NT2/D1 (cell line): ENCODE measurements at regions not wholly inside any gene's neighbourhood (a gene's known extent, or its start where the extent isn't known, plus 50 kb on each side); places are given as distances from the start of the nearest gene placed in this dataset.

Source experiments
- DNase-seq: peaks from one replicate; pipeline ENCODE4 v3.0.0-alpha.2; 2011; ENCODE audit warnings: low read depth, low spot score
- H3K27me3 ChIP-seq: 2 replicates; pipeline ENCODE4 v1.6.0; 2011; ENCODE audit warnings: mild to moderate bottlenecking; ENCODE audit not compliant: insufficient read length, insufficient read depth
- H3K36me3 ChIP-seq: 2 replicates; pipeline ENCODE4 v1.6.1; 2011; ENCODE audit warnings: mild to moderate bottlenecking, low read length, mixed read lengths; ENCODE audit not compliant: insufficient read depth, insufficient read length
- H3K4me1 ChIP-seq: 2 replicates; pipeline ENCODE4 v1.5.1; 2011; ENCODE audit not compliant: insufficient read depth, insufficient read length
- H3K4me3 ChIP-seq: 2 replicates; pipeline ENCODE4 v1.5.1; 2011; ENCODE audit warnings: low read depth; ENCODE audit not compliant: insufficient read length
- H3K9ac ChIP-seq: 2 replicates; pipeline ENCODE4 v1.6.0; 2011; ENCODE audit warnings: low read depth; ENCODE audit not compliant: insufficient read length
- H3K9me3 ChIP-seq: 2 replicates; pipeline ENCODE4 v1.5.1; 2011; ENCODE audit warnings: mild to moderate bottlenecking, low read length; ENCODE audit not compliant: insufficient read depth
- SUZ12 ChIP-seq: IDR thresholded peaks from 2 replicates; pipeline ENCODE4 v1.6.1; 2011; ENCODE audit not compliant: insufficient read length, insufficient read depth; ENCODE audit errors: extremely low read depth
- YY1 ChIP-seq: IDR thresholded peaks from 2 replicates; pipeline ENCODE4 v1.6.1; 2011; ENCODE audit not compliant: insufficient read length, insufficient read depth
- ZNF274 ChIP-seq: IDR thresholded peaks from 2 replicates; pipeline ENCODE4 v1.6.1; 2011; ENCODE audit warnings: mild to moderate bottlenecking, low read depth, low read length

- TF ChIP-seq ZNF274 (no peak), YY1 (no peak)
- no peaks in the 10 kb centered on the region for H3K9me3 ChIP-seq
- DNase-seq: no peak
- no peaks in the 10 kb centered on the region for H3K4me1 ChIP-seq
- H3K36me3 ChIP-seq: no peaks in the 10 kb centered on the region
- H3K27me3 ChIP-seq: no peaks in the 10 kb centered on the region
- no peak overlapping the region for H3K4me3 ChIP-seq
- no peak overlapping the region for H3K9ac ChIP-seq
Measured at GRCh38 chr13:24074678-24075077, 85.8 kb upstream of the SPATA13 start.

DNA sequence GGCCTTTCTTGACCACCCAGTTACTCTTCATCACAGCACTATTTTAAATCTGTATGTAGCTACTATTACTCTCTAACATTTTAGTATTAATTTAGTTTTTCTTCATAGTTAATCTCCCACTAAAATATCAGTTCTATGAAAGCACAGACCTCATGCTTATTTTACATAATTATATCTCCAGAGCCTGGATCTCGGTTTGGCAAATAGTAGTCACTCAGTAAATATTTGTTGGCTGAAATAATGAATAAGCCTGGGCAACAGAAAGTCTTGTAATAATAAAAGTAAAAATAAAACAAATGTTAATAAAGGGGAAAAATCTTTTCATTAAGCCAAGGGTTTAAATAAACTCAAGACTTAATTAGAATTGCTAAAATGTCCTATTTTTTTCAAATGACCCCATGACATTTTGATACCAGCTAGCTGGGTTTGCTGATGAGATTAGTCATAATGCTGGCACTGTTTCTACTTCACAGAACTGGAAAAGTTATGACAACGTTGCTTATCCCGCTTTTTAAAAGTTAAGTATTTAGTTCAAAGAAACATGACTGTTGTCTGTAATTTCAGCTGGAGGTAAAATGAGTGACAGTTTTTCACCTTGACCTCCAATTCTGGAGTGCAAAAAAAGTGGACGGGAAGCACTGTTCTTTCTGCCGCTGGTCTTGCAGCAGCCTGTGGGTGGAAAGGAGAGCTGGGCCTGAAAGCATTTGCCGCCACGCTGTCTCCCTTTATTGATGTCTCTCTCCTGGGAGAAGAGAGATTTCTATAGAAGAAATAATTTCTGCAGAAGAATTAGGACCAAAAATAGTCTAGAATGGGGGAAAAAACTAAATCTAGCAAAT is 85.2 kb upstream of the SPATA13 start:
- TF ChIP-seq ZNF274: no peak
- no peak for TF ChIP-seq SUZ12
- TF ChIP-seq YY1: no peak
- no peak overlapping the region for H3K9ac ChIP-seq
- no peaks in the 10 kb centered on the region for H3K36me3 ChIP-seq
- no peaks in the 10 kb centered on the region for H3K27me3 ChIP-seq
- no peaks in the 10 kb centered on the region for H3K4me1 ChIP-seq
- H3K9me3 ChIP-seq: no peaks in the 10 kb centered on the region
- DNase-seq: no peak
- H3K4me3 ChIP-seq: no peak overlapping the region

- Histone ChIP-seq H3K27me3 (no peaks in the 10 kb centered on the region), H3K36me3 (no peaks in the 10 kb centered on the region), H3K4me1 (no peaks in the 10 kb centered on the region), H3K4me3 (no peak overlapping the region), H3K9ac (no peak overlapping the region), H3K9me3 (no peaks in the 10 kb centered on the region)
- no peak for DNase-seq
- TF ChIP-seq ZNF274: no peak
Measured at GRCh38 chr13:24076109-24076508, 84.4 kb upstream of the SPATA13 start.

- no peaks in the 10 kb centered on the region for H3K4me1 ChIP-seq
- TF ChIP-seq YY1 (no peak), SUZ12 (no peak), ZNF274 (no peak)
- H3K4me3 ChIP-seq: no peak overlapping the region
- H3K36me3 ChIP-seq: no peaks in the 10 kb centered on the region
- no peak for DNase-seq
- no peaks in the 10 kb centered on the region for H3K9me3 ChIP-seq
- H3K27me3 ChIP-seq: no peaks in the 10 kb centered on the region
- no peak overlapping the region for H3K9ac ChIP-seq
Measured at GRCh38 chr13:24076636-24077035, 83.9 kb upstream of the SPATA13 start.

DNA sequence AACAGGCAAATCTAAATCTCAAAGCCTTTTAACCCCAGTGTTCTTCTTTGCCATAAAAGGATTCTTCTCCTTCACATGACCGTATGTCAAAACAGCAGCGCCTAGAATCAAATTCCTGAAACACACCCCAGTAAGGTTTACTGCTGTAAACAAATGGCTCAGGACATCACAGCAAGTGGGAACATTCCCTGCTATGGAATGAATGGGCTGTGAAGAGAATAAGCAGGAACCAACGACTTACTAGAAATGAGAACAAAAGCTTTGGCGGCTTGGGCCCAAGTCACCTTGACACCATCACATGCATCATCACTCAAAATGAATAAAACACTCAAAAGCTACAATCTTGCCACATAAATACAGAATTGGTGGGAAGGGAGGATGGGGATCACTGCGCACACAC is 80.4 kb upstream of the SPATA13 start:
- Histone ChIP-seq H3K9ac (no peak overlapping the region), H3K9me3 (no peaks in the 10 kb centered on the region), H3K36me3 (no peaks in the 10 kb centered on the region), H3K27me3 (no peaks in the 10 kb centered on the region), H3K4me1 (no peaks in the 10 kb centered on the region), H3K4me3 (no peak overlapping the region)
- no peak for TF ChIP-seq YY1
- TF ChIP-seq SUZ12: no peak
- TF ChIP-seq ZNF274: no peak
- DNase-seq: no peak

GRCh38 chr13:24081387-24081786 is 79.1 kb upstream of the SPATA13 start:
- Histone ChIP-seq H3K4me1 (no peaks in the 10 kb centered on the region), H3K9me3 (no peaks in the 10 kb centered on the region), H3K36me3 (no peaks in the 10 kb centered on the region), H3K4me3 (no peak overlapping the region), H3K9ac (no peak overlapping the region), H3K27me3 (no peaks in the 10 kb centered on the region)
- TF ChIP-seq ZNF274: no peak
- no peak for TF ChIP-seq SUZ12
- no peak for TF ChIP-seq YY1
- DNase-seq: no peak

DNA sequence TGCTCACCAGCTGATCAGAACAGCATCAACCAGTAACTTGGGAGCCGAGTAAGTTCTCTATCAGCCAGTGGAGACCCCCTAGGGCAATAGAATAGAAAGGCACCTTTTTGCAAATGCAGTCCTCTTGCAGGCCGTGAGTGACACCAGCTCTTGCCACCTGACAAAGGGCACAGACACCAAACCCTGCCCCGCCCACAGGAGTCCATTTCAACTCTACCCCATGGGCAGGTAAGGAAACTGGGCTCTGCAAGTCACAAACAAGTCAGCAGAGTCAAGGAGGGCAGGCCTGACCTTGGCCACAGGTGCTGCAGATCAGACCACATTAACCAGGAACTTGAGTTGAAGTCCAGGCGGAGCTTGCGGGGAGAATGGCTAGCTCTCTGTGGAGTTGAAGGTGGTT is 77.4 kb upstream of the SPATA13 start:
- no peaks in the 10 kb centered on the region for H3K36me3 ChIP-seq
- H3K4me3 ChIP-seq: no peak overlapping the region
- no peaks in the 10 kb centered on the region for H3K27me3 ChIP-seq
- no peaks in the 10 kb centered on the region for H3K9me3 ChIP-seq
- TF ChIP-seq ZNF274 (no peak), SUZ12 (no peak), YY1 (no peak)
- H3K4me1 ChIP-seq: peaks cover 2% of the 10 kb centered on the region
- no peak overlapping the region for H3K9ac ChIP-seq
- no peak for DNase-seq
